Cardiac muscle cell (in vitro differentiated cells and primary cell): ENCODE measurements at regions not wholly inside any gene's neighbourhood (a gene's known extent, or its start where the extent isn't known, plus 50 kb on each side); places are given as distances from the start of the nearest gene placed in this dataset.
"Not testable (repeated sequence)": the region's sequence is repeated elsewhere in the genome, so short reads cannot be mapped to it uniquely, and the experiment has no call there.

ENCODE experiments used
- DNase-seq, 2 donors: peaks; one replicate each; pipeline versions ENCODE4 v3.0.0 to v3.0.0-alpha.2; 2010 to 2017; ENCODE audit warnings: low read depth in 1 of 2, low spot score in 1 of 2
- H3K27ac ChIP-seq: fragments of 200-600 bp; sonication (generic); 2 replicates; pipeline ENCODE4 v1.5.1; 2016
- H3K27me3 ChIP-seq: fragments of 200-600 bp; sonication (generic); 2 replicates; pipeline ENCODE4 v1.6.0; 2016; ENCODE audit warnings: control low read depth
- H3K36me3 ChIP-seq: fragments of 200-600 bp; sonication (generic); 2 replicates; pipeline ENCODE4 v1.5.1; 2016; ENCODE audit warnings: control low read depth
- H3K4me1 ChIP-seq: fragments of 200-600 bp; sonication (generic); 2 replicates; pipeline ENCODE4 v1.8.1; 2017; ENCODE audit warnings: low read depth, mild to moderate bottlenecking, mixed run types
- H3K4me3 ChIP-seq: fragments of 200-600 bp; sonication (generic); 2 replicates; pipeline ENCODE4 v1.5.1; 2016; ENCODE audit warnings: mild to moderate bottlenecking
- H3K9me3 ChIP-seq: fragments of 200-600 bp; sonication (generic); 2 replicates; pipeline ENCODE4 v1.5.1; 2017; ENCODE audit warnings: low read depth, mild to moderate bottlenecking, control low read depth
- CTCF ChIP-seq: IDR thresholded peaks from 2 replicates; pipeline ENCODE4 v1.5.1; 2012; ENCODE audit warnings: low read depth, mild to moderate bottlenecking, low read length

GRCh38 chrX:150212672-150213480 lies 150.2 kb upstream of the MAMLD1 start:
- H3K4me3 ChIP-seq = no peak overlapping the region
- peak; percentile 56 to 81 for DNase-seq
- no peaks in the 10 kb centered on the region for H3K9me3 ChIP-seq
- no peaks in the 10 kb centered on the region for H3K36me3 ChIP-seq
- no peak overlapping the region for H3K27ac ChIP-seq
- H3K27me3 ChIP-seq = peaks cover 16% of the 10 kb centered on the region
- no peaks in the 10 kb centered on the region for H3K4me1 ChIP-seq
- TF ChIP-seq CTCF = no peak

GRCh38 chrX:150213481-150214030 lies 149.6 kb upstream of the MAMLD1 start:
- Histone ChIP-seq H3K36me3 (no peaks in the 10 kb centered on the region), H3K4me1 (no peaks in the 10 kb centered on the region), H3K27ac (no peak overlapping the region), H3K4me3 (no peak overlapping the region), H3K9me3 (no peaks in the 10 kb centered on the region), H3K27me3 (peaks cover 22% of the 10 kb centered on the region)
- no peak for DNase-seq
- TF ChIP-seq CTCF = no peak

- not testable (repeated sequence) for H3K9me3 ChIP-seq, DNase-seq
Measured at GRCh38 chrX:150216000-150216399, 147.1 kb upstream of the MAMLD1 start.

GRCh38 chrX:150216716-150217115 lies 146.4 kb upstream of the MAMLD1 start:
- Histone ChIP-seq H3K27me3 (peaks cover 36% of the 10 kb centered on the region), H3K9me3 (no peaks in the 10 kb centered on the region), H3K4me1 (no peaks in the 10 kb centered on the region), H3K4me3 (no peak overlapping the region), H3K27ac (no peak overlapping the region), H3K36me3 (no peaks in the 10 kb centered on the region)
- DNase-seq = no peak
- TF ChIP-seq CTCF = no peak

More at GRCh38 chrX:150216000-150216399, 147.1 kb upstream of the MAMLD1 start:
- peaks cover 33% of the 10 kb centered on the region for H3K27me3 ChIP-seq
- H3K4me3 ChIP-seq, H3K36me3 ChIP-seq, H3K27ac ChIP-seq, H3K4me1 ChIP-seq: not testable (repeated sequence)

GRCh38 chrX:150217609-150218008 lies 145.5 kb upstream of the MAMLD1 start:
- Histone ChIP-seq H3K27me3 (peaks cover 39% of the 10 kb centered on the region), H3K4me1 (no peaks in the 10 kb centered on the region), H3K36me3 (no peaks in the 10 kb centered on the region), H3K4me3 (no peak overlapping the region), H3K9me3 (no peaks in the 10 kb centered on the region), H3K27ac (no peak overlapping the region)
- DNase-seq = no peak
- no peak for TF ChIP-seq CTCF
